ENCODE measurements at regions not wholly inside any gene's neighbourhood (a gene's known extent, or its start where the extent isn't known, plus 50 kb on each side); places are given as distances from the start of the nearest gene placed in this dataset.

- TF ChIP-seq YY1 (IDR thresholded peaks at IDR 0.05; ENCODE audit: low read depth) (no peak), EP300 (IDR thresholded peaks at IDR 0.05; ENCODE audit: borderline replicate concordance) (no peak), REST (IDR thresholded peaks at IDR 0.05; ENCODE audit: low read depth) (no peak), USF1 (IDR thresholded peaks at IDR 0.05) (no peak), TEAD4 (IDR thresholded peaks at IDR 0.05) (no peak), MAX (IDR thresholded peaks at IDR 0.05) (no peak), ZBTB7A (IDR thresholded peaks at IDR 0.05; ENCODE audit: low read depth) (no peak), CEBPB (IDR thresholded peaks at IDR 0.05) (no peak), CREB1 (IDR thresholded peaks at IDR 0.05; ENCODE audit: low read depth) (no peak), NFIC (IDR thresholded peaks at IDR 0.05) (no peak), TCF12 (IDR thresholded peaks at IDR 0.05; ENCODE audit: low read depth) (no peak)
These were observed 192.6 kb upstream of the UBL3 start for GRCh38 chr13:30042891-30043630.

- TF ChIP-seq USF1 (IDR thresholded peaks at IDR 0.05) = no peak
These were observed 191.9 kb upstream of the UBL3 start for GRCh38 chr13:30042272-30042671.

GRCh38 chr13:30039511-30039911 lies 189.1 kb upstream of the UBL3 start:
- no peak for TF ChIP-seq REST (IDR thresholded peaks at IDR 0.05; ENCODE audit: low read depth)
- TF ChIP-seq TAF1 (IDR thresholded peaks at IDR 0.05; ENCODE audit: low read depth) = no peak
- no peak for TF ChIP-seq RAD21 (IDR thresholded peaks at IDR 0.05; ENCODE audit: low read depth)
- TF ChIP-seq NFIC (IDR thresholded peaks at IDR 0.05) = no peak
- TF ChIP-seq FOXM1 (IDR thresholded peaks at IDR 0.05; ENCODE audit: borderline replicate concordance, low read depth) = no peak
- TF ChIP-seq EP300 (IDR thresholded peaks at IDR 0.05; ENCODE audit: borderline replicate concordance) = no peak
- TF ChIP-seq CREB1 (IDR thresholded peaks at IDR 0.05; ENCODE audit: low read depth) = no peak
- no peak for TF ChIP-seq MAX (IDR thresholded peaks at IDR 0.05)
- TF ChIP-seq YY1 (IDR thresholded peaks at IDR 0.05; ENCODE audit: low read depth) = no peak

GRCh38 chr13:30038884-30039283 lies 188.5 kb upstream of the UBL3 start:
- TF ChIP-seq CREB1 (IDR thresholded peaks at IDR 0.05; ENCODE audit: low read depth) (no peak), TEAD4 (IDR thresholded peaks at IDR 0.05) (no peak), MAX (IDR thresholded peaks at IDR 0.05) (no peak), USF1 (IDR thresholded peaks at IDR 0.05) (no peak), TAF1 (IDR thresholded peaks at IDR 0.05; ENCODE audit: low read depth) (no peak), YY1 (IDR thresholded peaks at IDR 0.05; ENCODE audit: low read depth) (no peak), REST (IDR thresholded peaks at IDR 0.05; ENCODE audit: low read depth) (no peak), ZBTB7A (IDR thresholded peaks at IDR 0.05; ENCODE audit: low read depth) (no peak), EGR1 (IDR thresholded peaks at IDR 0.05) (no peak), EP300 (IDR thresholded peaks at IDR 0.05; ENCODE audit: borderline replicate concordance) (no peak), NFIC (IDR thresholded peaks at IDR 0.05) (no peak), FOXM1 (IDR thresholded peaks at IDR 0.05; ENCODE audit: borderline replicate concordance, low read depth) (no peak), TCF12 (IDR thresholded peaks at IDR 0.05; ENCODE audit: low read depth) (no peak), RAD21 (IDR thresholded peaks at IDR 0.05; ENCODE audit: low read depth) (no peak), CEBPB (IDR thresholded peaks at IDR 0.05) (no peak)

Data from Ishikawa (cell line).